ENCODE measurements at regions not wholly inside any gene's neighbourhood (a gene's known extent, or its start where the extent isn't known, plus 50 kb on each side); places are given as distances from the start of the nearest gene placed in this dataset.
A peak's percentile ranks its signal among the peaks of the same experiment; 100 is the strongest.

- DNase-seq: no peak
These were observed 58.9 kb upstream of the BCOR start for GRCh38 chrX:40156470-40157227.

GRCh38 chrX:40155589-40156469, 58.1 kb upstream of the BCOR start:
- no peak for DNase-seq

GRCh38 chrX:40154853-40155588, 57.3 kb upstream of the BCOR start:
- DNase-seq: peak; percentile 76

GRCh38 chrX:40154250-40154852, 56.6 kb upstream of the BCOR start:
- no peak for DNase-seq

GRCh38 chrX:40153345-40154249, 55.8 kb upstream of the BCOR start:
- peak; percentile 71 for DNase-seq

GRCh38 chrX:40152741-40153344, 55.1 kb upstream of the BCOR start:
- no peak for DNase-seq

GRCh38 chrX:40152173-40152711, 54.5 kb upstream of the BCOR start:
- no peak for DNase-seq

- DNase-seq: no peak
These were observed 53.7 kb upstream of the BCOR start for GRCh38 chrX:40151211-40152172.

GRCh38 chrX:40150503-40150902, 52.7 kb upstream of the BCOR start:
- DNase-seq: no peak

- DNase-seq: no peak
These were observed 51.8 kb upstream of the BCOR start for GRCh38 chrX:40149286-40150175.

- peak; percentile 35 for DNase-seq
These were observed 50.9 kb upstream of the BCOR start for GRCh38 chrX:40148385-40149285.

GRCh38 chrX:40147971-40148370, 50.2 kb upstream of the BCOR start:
- no peak for DNase-seq
